ENCODE measurements at regions not wholly inside any gene's neighbourhood (a gene's known extent, or its start where the extent isn't known, plus 50 kb on each side); places are given as distances from the start of the nearest gene placed in this dataset.

DNA sequence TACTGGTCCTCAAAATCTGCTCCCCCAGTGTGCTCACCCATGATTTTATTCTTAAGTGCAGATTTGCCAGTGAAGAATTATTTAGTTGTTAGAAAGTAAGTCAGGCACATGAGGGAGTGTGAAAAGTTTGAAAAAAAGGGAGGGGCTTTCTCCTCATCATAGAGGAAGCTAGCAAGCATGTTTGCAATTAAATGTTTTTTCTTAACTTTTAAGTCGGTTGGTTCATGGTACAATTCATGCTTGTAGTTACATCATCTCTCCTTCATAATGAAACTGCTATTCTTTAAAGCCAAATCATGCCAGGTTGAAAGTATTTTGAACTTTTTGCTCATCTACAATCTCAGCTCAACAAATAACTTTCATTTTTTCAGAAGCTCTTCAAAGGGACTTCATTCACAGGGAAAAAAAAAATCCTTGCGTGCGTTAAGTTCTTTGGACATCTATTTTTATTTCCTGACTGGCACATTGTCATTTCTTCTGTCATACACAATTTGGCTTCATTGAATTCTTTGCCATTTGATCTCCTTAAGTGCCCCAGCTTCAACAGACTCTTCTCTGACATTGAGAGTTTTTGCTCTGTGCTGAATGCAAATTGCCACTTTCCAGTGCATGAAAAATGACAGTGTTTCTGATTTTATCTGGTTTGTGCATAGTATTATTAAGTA, 456.9 kb downstream of the TMEM232 start:
- TF ChIP-seq CTCF (conservative IDR thresholded peaks at IDR 0.05; ENCODE audit: low read length) = no peak
- no peak for TF ChIP-seq EZH2phosphoT487 (IDR thresholded peaks at IDR 0.05; ENCODE audit: borderline replicate concordance, low read depth, low read length)
